GM19395 (cell line): ENCODE measurements at regions not wholly inside any gene's neighbourhood (a gene's known extent, or its start where the extent isn't known, plus 50 kb on each side); places are given as distances from the start of the nearest gene placed in this dataset.
A peak's percentile ranks its signal among the peaks of the same experiment; 100 is the strongest.

Source experiments
- ATAC-seq: cut with Tn5 transposase; IDR thresholded peaks from one replicate; pipeline ENCODE4 v1.9.1; 2021; ENCODE audit warnings: mild to moderate bottlenecking, moderate library complexity; ENCODE audit not compliant: unreplicated experiment

GRCh38 chr13:95445131-95445530 is 107.4 kb upstream of the CLDN10 start:
- ATAC-seq, result no peak

- no peak for ATAC-seq
These were observed 104.7 kb upstream of the CLDN10 start for GRCh38 chr13:95447814-95448213.

DNA sequence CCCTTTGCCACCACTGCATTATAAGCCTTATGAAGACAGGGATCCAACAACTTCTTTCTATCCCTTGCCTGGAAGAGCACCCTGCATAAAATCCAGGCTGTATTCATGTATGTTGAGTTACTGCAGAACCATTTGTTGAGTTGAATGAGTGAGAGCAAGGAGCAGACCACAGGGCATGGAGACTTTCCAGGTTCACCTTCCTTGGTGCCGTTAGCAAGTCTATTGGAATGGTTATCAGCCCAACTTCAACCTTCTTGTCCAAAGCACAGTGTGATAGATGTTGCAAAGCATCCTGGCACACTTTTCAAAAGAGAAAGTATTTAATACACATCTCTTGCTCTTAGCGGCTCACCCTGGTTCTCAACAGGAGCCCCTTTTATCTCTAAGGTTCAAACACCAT is 100.9 kb upstream of the CLDN10 start:
- ATAC-seq, result no peak

DNA sequence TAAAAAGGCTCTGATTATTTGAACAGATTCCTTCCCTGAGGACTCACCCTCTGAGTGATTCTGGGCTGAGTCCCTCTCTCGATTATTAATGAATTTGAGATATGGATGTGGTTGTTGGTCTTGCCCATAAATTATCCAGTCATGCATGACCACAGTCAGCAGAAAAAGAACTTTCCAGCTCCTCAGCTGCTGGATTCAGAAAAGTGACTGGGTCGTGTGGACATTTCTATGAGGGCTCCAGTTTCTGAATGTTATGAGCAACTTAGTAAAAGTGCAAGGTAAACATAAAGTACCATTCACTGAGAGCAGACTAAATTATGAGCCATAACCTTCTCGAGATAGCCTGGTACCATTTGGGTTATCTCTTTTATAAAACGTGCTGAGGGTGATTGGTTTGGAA is 100.1 kb upstream of the CLDN10 start:
- ATAC-seq, result no peak

DNA sequence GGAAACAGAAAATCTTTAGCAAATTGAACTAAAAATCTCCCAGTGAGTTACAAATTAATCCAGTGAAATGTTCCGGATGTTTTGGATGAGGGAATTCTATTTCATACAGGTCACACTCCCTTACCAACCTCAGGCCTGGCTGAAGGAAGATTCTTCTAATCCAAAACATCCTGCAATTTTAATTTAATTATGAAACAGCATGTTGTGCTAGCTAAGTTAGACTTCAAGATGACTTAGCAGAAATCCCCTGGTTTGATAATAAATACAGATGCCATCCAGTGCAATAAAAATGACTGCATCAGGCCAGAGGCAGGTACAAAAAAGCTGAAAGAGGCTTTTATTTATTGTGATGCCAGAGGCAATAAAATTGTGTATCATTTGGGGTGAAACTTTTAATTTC is 96.7 kb upstream of the CLDN10 start:
- ATAC-seq, result no peak

GRCh38 chr13:95456815-95457214 is 95.7 kb upstream of the CLDN10 start:
- ATAC-seq, result peak; percentile 15

GRCh38 chr13:95457294-95457693 is 95.2 kb upstream of the CLDN10 start:
- ATAC-seq, result peak; percentile 100

DNA sequence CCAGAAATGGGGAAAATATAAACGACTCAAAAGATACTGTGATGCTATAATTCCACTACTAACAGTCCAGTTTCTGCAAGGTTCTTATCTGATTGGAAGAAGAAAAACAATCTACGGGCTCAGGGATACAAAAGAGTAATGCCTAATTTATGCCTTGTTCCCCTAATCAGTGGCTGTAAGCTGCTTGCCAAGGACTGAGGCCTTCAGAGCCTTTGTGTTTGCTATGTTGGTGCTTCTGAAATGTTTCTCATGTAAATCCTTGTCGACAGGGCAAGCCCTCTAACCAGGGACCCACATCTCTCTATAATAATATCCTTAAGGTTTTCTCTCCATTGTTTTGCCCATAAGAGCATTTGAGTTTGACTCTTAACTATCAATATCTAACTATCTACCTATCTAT is 89.7 kb upstream of the CLDN10 start:
- no peak for ATAC-seq

- ATAC-seq, result no peak
These were observed 89.0 kb upstream of the CLDN10 start for GRCh38 chr13:95463531-95463930.

DNA sequence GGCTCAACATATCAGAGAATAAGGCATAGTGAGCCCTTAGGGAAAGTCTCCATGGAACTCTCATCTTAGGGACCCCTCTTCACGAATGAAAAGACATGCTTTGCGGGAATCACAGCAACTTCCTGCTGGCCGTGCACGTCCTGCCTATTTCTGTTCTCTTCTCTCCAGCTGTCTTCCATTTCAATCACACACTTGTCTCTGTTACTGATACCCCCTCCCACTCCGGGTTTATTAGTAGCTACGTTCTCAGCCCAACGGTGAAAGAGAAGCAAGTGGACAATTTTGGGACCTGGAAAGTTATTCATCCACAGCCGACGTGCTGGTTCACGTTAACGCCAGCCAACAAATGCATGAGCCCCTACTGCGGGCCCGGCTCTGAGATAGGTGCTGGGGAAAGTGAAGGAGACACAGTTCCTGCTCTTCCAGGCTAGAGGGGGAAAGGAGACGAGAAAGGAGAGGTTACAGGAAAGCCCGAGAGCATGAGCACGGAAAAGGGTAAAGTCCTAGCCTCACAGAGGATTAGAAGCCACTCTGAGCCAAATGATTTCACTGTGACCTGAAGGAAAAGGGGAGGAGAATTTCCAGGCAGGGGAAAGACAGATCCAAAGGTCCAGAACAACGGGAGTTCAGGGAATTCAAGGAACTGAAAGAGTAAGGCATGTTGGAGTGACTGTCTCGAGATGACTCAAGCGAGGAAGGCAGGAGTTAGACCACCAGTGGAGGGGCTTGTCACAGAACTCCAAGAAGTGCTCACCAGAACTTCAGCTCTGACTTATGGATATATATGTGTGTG is 81.8 kb upstream of the CLDN10 start:
- no peak for ATAC-seq

DNA sequence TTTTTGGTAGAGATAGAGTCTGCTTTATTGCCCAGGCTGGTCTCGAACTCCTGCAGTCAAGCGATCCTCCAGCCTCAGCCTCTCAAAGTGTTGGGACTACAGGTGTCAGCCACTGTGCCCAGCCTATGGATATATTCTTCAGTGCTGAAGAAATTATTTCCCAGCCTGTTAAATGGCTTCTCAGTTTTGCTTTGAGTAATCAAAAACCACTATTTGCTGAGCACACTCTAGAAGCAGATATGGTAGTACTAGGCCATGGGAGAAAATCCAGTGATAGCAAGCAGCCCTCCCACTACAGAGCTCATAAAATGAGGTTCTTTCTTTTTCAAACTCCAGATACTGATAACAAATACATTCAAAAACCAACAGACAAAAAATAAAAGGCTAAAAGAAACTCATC is 80.6 kb upstream of the CLDN10 start:
- ATAC-seq, result peak; percentile 63

- ATAC-seq, result no peak
These were observed 77.5 kb upstream of the CLDN10 start for GRCh38 chr13:95474992-95475391.

GRCh38 chr13:95477187-95477586 is 75.3 kb upstream of the CLDN10 start:
- no peak for ATAC-seq

GRCh38 chr13:95479731-95480130 is 72.8 kb upstream of the CLDN10 start:
- ATAC-seq, result peak; percentile 14

- peak; percentile 71 for ATAC-seq
These were observed 72.4 kb upstream of the CLDN10 start for GRCh38 chr13:95480131-95480545.

- ATAC-seq, result no peak
These were observed 71.4 kb upstream of the CLDN10 start for GRCh38 chr13:95480791-95481780.

GRCh38 chr13:95484052-95484451 is 68.5 kb upstream of the CLDN10 start:
- no peak for ATAC-seq

- no peak for ATAC-seq
These were observed 67.4 kb upstream of the CLDN10 start for GRCh38 chr13:95485045-95485517.

DNA sequence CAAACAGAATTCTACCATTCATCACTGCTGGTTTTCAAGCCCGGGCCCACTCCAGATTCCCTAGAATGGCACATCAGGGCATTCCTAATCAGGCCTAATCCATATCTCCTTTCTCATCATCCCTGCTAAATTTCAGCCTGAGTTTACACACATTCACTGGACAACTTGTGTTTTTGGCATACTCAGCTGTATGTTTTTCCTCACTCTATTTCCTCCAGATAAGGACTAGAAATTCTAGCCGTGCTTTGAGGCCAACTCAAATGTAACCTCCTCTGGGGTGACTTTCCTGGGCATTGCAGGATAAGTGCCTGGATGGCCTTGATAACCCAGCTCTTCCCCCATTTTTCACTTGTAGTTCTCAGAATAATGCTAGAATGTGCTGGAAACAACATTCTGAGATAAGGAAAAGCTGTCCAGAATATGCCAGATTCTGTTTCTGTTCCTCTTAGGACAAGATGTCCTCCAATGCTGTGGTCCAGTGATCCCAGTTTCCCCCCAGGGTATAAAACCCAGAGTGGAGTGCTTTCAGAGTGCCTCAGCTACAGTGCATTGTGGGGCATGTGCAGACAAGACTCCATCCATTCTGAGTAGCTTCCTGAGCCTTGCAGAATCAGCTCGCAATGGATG is 66.9 kb upstream of the CLDN10 start:
- ATAC-seq, result no peak

GRCh38 chr13:95492044-95492801 is 60.3 kb upstream of the CLDN10 start:
- ATAC-seq, result no peak
